ENCODE measurements at regions not wholly inside any gene's neighbourhood (a gene's known extent, or its start where the extent isn't known, plus 50 kb on each side); places are given as distances from the start of the nearest gene placed in this dataset.

DNA sequence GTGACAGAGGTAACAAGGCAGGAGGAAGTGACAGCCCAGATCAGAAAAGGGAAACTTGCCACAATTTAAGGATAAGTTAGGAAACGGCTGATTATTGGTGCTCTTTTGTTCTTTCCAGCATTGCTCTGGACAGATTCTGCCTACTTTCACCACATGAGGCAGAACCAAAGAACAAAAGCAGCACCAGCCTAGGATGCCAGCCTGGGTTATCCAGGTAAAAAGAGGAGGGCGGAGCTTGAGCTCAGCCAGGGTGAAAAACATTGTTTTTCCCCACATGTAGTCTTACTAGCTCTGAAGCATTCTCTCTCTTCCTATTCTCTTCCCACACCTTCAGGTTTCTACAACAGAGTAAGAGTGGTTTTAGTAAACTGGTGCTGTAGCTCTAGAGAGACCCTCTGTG lies 300.5 kb downstream of the TMX3 start:
- TF ChIP-seq, protein P1, sequence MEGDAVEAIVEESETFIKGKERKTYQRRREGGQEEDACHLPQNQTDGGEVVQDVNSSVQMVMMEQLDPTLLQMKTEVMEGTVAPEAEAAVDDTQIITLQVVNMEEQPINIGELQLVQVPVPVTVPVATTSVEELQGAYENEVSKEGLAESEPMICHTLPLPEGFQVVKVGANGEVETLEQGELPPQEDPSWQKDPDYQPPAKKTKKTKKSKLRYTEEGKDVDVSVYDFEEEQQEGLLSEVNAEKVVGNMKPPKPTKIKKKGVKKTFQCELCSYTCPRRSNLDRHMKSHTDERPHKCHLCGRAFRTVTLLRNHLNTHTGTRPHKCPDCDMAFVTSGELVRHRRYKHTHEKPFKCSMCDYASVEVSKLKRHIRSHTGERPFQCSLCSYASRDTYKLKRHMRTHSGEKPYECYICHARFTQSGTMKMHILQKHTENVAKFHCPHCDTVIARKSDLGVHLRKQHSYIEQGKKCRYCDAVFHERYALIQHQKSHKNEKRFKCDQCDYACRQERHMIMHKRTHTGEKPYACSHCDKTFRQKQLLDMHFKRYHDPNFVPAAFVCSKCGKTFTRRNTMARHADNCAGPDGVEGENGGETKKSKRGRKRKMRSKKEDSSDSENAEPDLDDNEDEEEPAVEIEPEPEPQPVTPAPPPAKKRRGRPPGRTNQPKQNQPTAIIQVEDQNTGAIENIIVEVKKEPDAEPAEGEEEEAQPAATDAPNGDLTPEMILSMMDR (conservative IDR thresholded peaks at IDR 0.05 in 1 of 2, IDR thresholded peaks at IDR 0.05 in 1 of 2; ENCODE audit: low read depth in 1 of 2, low read length in 2 of 2) = no peak
- no peak for TF ChIP-seq EZH2 (IDR thresholded peaks at IDR 0.05; ENCODE audit: low read length, missing control alignments)
